SK-N-SH (cell line): ENCODE measurements at regions not wholly inside any gene's neighbourhood (a gene's known extent, or its start where the extent isn't known, plus 50 kb on each side); places are given as distances from the start of the nearest gene placed in this dataset.

ENCODE experiments used
- CTCF ChIA-PET: fragments of 300-600, 350-600 bp; formaldehyde crosslinking; extraction: SDS; loops from one replicate; lab custom pipeline; 2021; lab: Yijun Ruan, JAX
- POLR2A ChIA-PET: fragments of 350-600 bp; sonication (Branson Sonifier 250); formaldehyde crosslinking; extraction: SDS; loops from one replicate; lab custom pipeline; 2020; ENCODE audit warnings: antibody characterized with exemption, inconsistent platforms; lab: Yijun Ruan, JAX
- DNase-seq: peaks from one replicate; pipeline ENCODE4 v3.0.0; 2012
- H2AFZ ChIP-seq: fragments of 200-600 bp; sonication (generic); 2 replicates; pipeline ENCODE4 v1.8.1; 2016; ENCODE audit warnings: antibody characterized with exemption, mild to moderate bottlenecking, low read depth
- H3F3A ChIP-seq: fragments of 200-600 bp; sonication (generic); replicated peaks from 2 replicates; pipeline ENCODE3; 2016; ENCODE audit warnings: antibody characterized with exemption, mild to moderate bottlenecking; ENCODE audit not compliant: insufficient read depth
- H3K27ac ChIP-seq, 2 experiments: fragments of 200-500 bp in 1 of 2; fragments of 200-600 bp in 1 of 2; sonication (Bioruptor generic) in 1 of 2; sonication (generic), shearing (Covaris generic) in 1 of 2; 2 replicates each; pipeline versions ENCODE4 v1.5.1 to v1.6.1; 2014 to 2016; ENCODE audit warnings: low read depth in 2 of 2, inconsistent platforms in 1 of 2, low read length in 1 of 2, mild to moderate bottlenecking in 1 of 2, mixed read lengths in 1 of 2
- H3K27me3 ChIP-seq: fragments of 200-600 bp; sonication (generic), shearing (Covaris generic); 2 replicates; pipeline ENCODE4 v1.6.1; 2016; ENCODE audit warnings: mixed run types; ENCODE audit not compliant: insufficient read depth
- H3K36me3 ChIP-seq, 2 experiments: fragments of 200-500 bp in 1 of 2; fragments of 200-600 bp in 1 of 2; sonication (Bioruptor generic) in 1 of 2; sonication (generic) in 1 of 2; replicated peaks in 1 of 2; 2 replicates each; pipeline versions ENCODE3 to v1.5.1; 2014 to 2016; ENCODE audit warnings: low read length in 1 of 2, mild to moderate bottlenecking in 1 of 2; ENCODE audit not compliant: insufficient read depth in 2 of 2, control insufficient read depth in 1 of 2
- H3K4me1 ChIP-seq, 2 experiments: fragments of 200-500 bp in 1 of 2; fragments of 200-600 bp in 1 of 2; sonication (Bioruptor generic) in 1 of 2; sonication (generic), shearing (Covaris generic) in 1 of 2; 2 replicates each; pipeline versions ENCODE4 v1.5.1 to v1.6.1; 2014 to 2016; ENCODE audit warnings: low read depth in 1 of 2, low read length in 1 of 2, mixed run types in 1 of 2; ENCODE audit not compliant: insufficient read depth in 2 of 2, control insufficient read depth in 1 of 2
- H3K4me2 ChIP-seq: fragments of 200-600 bp; sonication (generic), shearing (Covaris generic); 2 replicates; pipeline ENCODE4 v1.6.1; 2017; ENCODE audit warnings: mixed run types
- H3K4me3 ChIP-seq, 2 experiments: fragments of 200-500 bp in 1 of 2; fragments of 200-600 bp in 1 of 2; sonication (Bioruptor generic) in 1 of 2; sonication (generic), shearing (Covaris generic) in 1 of 2; 2 replicates each; pipeline versions ENCODE4 v1.5.1 to v1.8.1; 2014 to 2016; ENCODE audit warnings: low read depth in 2 of 2, inconsistent platforms in 1 of 2, low read length in 1 of 2, mild to moderate bottlenecking in 1 of 2, mixed read lengths in 1 of 2, moderate library complexity in 1 of 2
- H3K79me2 ChIP-seq: fragments of 200-600 bp; sonication (generic); 2 replicates; pipeline ENCODE4 v1.8.1; 2017; ENCODE audit warnings: mild to moderate bottlenecking; ENCODE audit not compliant: insufficient read depth
- H3K9ac ChIP-seq: fragments of 200-600 bp; sonication (generic); 2 replicates; pipeline ENCODE4 v1.6.1; 2017; ENCODE audit warnings: mixed run types
- H3K9me2 ChIP-seq: fragments of 200-600 bp; sonication (generic); 2 replicates; pipeline ENCODE4 v1.6.1; 2017; ENCODE audit warnings: mixed run types
- H3K9me3 ChIP-seq: fragments of 200-600 bp; sonication (generic); 2 replicates; pipeline ENCODE4 v1.6.1; 2017; ENCODE audit warnings: mixed run types, mild to moderate bottlenecking, moderate library complexity
- H4K20me1 ChIP-seq: fragments of 200-600 bp; sonication (generic); 2 replicates; pipeline ENCODE4 v1.6.1; 2017; ENCODE audit warnings: mild to moderate bottlenecking, mixed run types; ENCODE audit not compliant: insufficient read depth
- CHD2 ChIP-seq: fragments of 150-350 bp; IDR thresholded peaks from 2 replicates; pipeline ENCODE4 v1.6.1; 2018; ENCODE audit warnings: low read length; ENCODE audit not compliant: partially characterized antibody
- CTCF ChIP-seq: fragments of 200-600 bp; sonication (generic); IDR thresholded peaks from 2 replicates; pipeline ENCODE4 v1.6.1; 2017; ENCODE audit warnings: antibody characterized with exemption, mild to moderate bottlenecking, moderate library complexity
- FOXM1 ChIP-seq: IDR thresholded peaks from 2 replicates; pipeline ENCODE4 v1.4.0; 2012; ENCODE audit warnings: low read depth, mild to moderate bottlenecking
- GATA2 ChIP-seq: sonication (generic); formaldehyde crosslinking; IDR thresholded peaks from 2 replicates; pipeline ENCODE4 v1.5.0; 2020; ENCODE audit warnings: mild to moderate bottlenecking, missing genetic modification reagents
- MEF2A ChIP-seq: IDR thresholded peaks from 2 replicates; pipeline ENCODE4 v1.4.0; 2012; ENCODE audit warnings: low read depth, borderline replicate concordance
- NFIC ChIP-seq: IDR thresholded peaks from 2 replicates; pipeline ENCODE4 v1.4.0; 2012; ENCODE audit warnings: borderline replicate concordance
- POLR2AphosphoS5 ChIP-seq: IDR thresholded peaks from 2 replicates; pipeline ENCODE4 v1.6.1; 2012; ENCODE audit warnings: low read depth, low read length
- RAD21 ChIP-seq: IDR thresholded peaks from 2 replicates; pipeline ENCODE4 v1.6.1; 2012; ENCODE audit warnings: mild to moderate bottlenecking, low read length
- RFX5 ChIP-seq: IDR thresholded peaks from 2 replicates; pipeline ENCODE4 v1.6.1; 2012; ENCODE audit warnings: mild to moderate bottlenecking, improper control_type of control experiment, low read length
- SIN3A ChIP-seq: IDR thresholded peaks from 2 replicates; pipeline ENCODE4 v1.6.1; 2012; ENCODE audit warnings: low read depth, mild to moderate bottlenecking, low read length, moderate library complexity, borderline replicate concordance
- SMC3 ChIP-seq: IDR thresholded peaks from 2 replicates; pipeline ENCODE4 v1.6.1; 2012; ENCODE audit warnings: low read depth, low read length, improper control_type of control experiment
- TEAD4 ChIP-seq: IDR thresholded peaks from 2 replicates; pipeline ENCODE4 v1.4.0; 2012; ENCODE audit warnings: mild to moderate bottlenecking, borderline replicate concordance; ENCODE audit not compliant: insufficient read depth
- USF1 ChIP-seq: IDR thresholded peaks from 2 replicates; pipeline ENCODE4 v1.4.0; 2012; ENCODE audit warnings: low read depth, borderline replicate concordance
- WGBS: methylation state at CpG from one replicate; pipeline ENCODE4 v1.1.6; 2017; ENCODE audit warnings: low lambda C conversion rate; 5-methylcytosine and 5-hydroxymethylcytosine counted together

GRCh38 chr7:47102331-47102841 is 479.5 kb downstream of the TNS3 start (continued):
- no peak for TF ChIP-seq TEAD4
- TF ChIP-seq FOXM1 = no peak
- TF ChIP-seq SMC3 = no peak
- no peak for TF ChIP-seq MEF2A
- TF ChIP-seq NFIC = no peak
- TF ChIP-seq RFX5 = no peak

- Histone ChIP-seq H2AFZ (no peak overlapping the region), H3K27ac (no peak overlapping the region), H3K79me2 (no peaks in the 10 kb centered on the region), H3K9me2 (no peaks in the 10 kb centered on the region), H3K27me3 (no peaks in the 10 kb centered on the region), H3K36me3 (no peaks in the 10 kb centered on the region), H3F3A (no peaks in the 10 kb centered on the region), H3K4me2 (no peak overlapping the region), H3K9me3 (no peaks in the 10 kb centered on the region), H3K4me3 (no peak overlapping the region), H3K9ac (no peak overlapping the region), H4K20me1 (no peaks in the 10 kb centered on the region), H3K4me1 (no peaks in the 10 kb centered on the region)
- DNase-seq = peak; percentile 44
- TF ChIP-seq RAD21 (peak; percentile 47), GATA2 (CRISPR knock-in tag) (no peak), POLR2AphosphoS5 (no peak), USF1 (no peak), SMC3 (peak; percentile 41), CTCF (peak; percentile 73), SIN3A (no peak), CHD2 (no peak)
- POLR2A ChIA-PET = no interaction called here
- CTCF ChIA-PET = interaction anchor here (0.5 to 2.8 kb wide), 10 partner anchors 8 to 1179 kb away, joined by 3 to 10 read pairs (median 4); no protein-coding TSS in a partner anchor
- 47% methylated on average over 5 of the region's 5 CpGs for WGBS
These were observed 481.0 kb downstream of the TNS3 start for GRCh38 chr7:47100817-47101435.
